H1 (cell line): ENCODE measurements at regions not wholly inside any gene's neighbourhood (a gene's known extent, or its start where the extent isn't known, plus 50 kb on each side); places are given as distances from the start of the nearest gene placed in this dataset.

Experiments used
- CTCF ChIA-PET: fragments of 300-600 bp; sonication (Branson Sonifier 250); formaldehyde crosslinking; loops from one replicate; lab custom pipeline; 2021; ENCODE audit not compliant: partially characterized antibody; lab: Charles Lee
- POLR2A ChIA-PET: fragments of 300-600 bp; sonication (Branson Sonifier 250); formaldehyde crosslinking; loops from one replicate; lab custom pipeline; 2021; ENCODE audit warnings: inconsistent platforms; ENCODE audit not compliant: partially characterized antibody; lab: Charles Lee
- DNase-seq, 2 experiments: peaks; one replicate each; pipeline versions ENCODE4 v3.0.0 to v3.0.0-alpha.2; 2010 to 2022; ENCODE audit warnings: low spot score in 2 of 2, low read depth in 1 of 2, mixed read lengths in 1 of 2
- FAIRE-seq: peaks from 2 replicates; lab custom pipeline; 2011; peaks lifted over from hg19 to GRCh38; lab: Jason Lieb, UNC
- H2AFZ ChIP-seq: 2 replicates; pipeline ENCODE4 v1.8.1; 2012; ENCODE audit warnings: low read length, inconsistent platforms
- H2AK5ac ChIP-seq: 2 replicates; pipeline ENCODE4 v1.6.1; 2013; ENCODE audit warnings: low read depth, low read length
- H2BK120ac ChIP-seq: replicated peaks from 2 replicates; pipeline ENCODE3; 2013; ENCODE audit warnings: low read depth, low read length, inconsistent platforms
- H2BK12ac ChIP-seq: 2 replicates; pipeline ENCODE4 v1.6.1; 2013; ENCODE audit warnings: low read depth, low read length
- H2BK15ac ChIP-seq: 2 replicates; pipeline ENCODE4 v1.6.1; 2013; ENCODE audit warnings: low read length
- H2BK20ac ChIP-seq: 2 replicates; pipeline ENCODE4 v1.6.1; 2013; ENCODE audit warnings: low read length
- H2BK5ac ChIP-seq: 2 replicates; pipeline ENCODE4 v1.6.1; 2013; ENCODE audit warnings: low read depth, low read length
- H3K14ac ChIP-seq: 2 replicates; pipeline ENCODE4 v1.6.1; 2013; ENCODE audit warnings: inconsistent platforms; ENCODE audit not compliant: insufficient read length
- H3K18ac ChIP-seq: 2 replicates; pipeline ENCODE4 v1.6.1; 2013; ENCODE audit warnings: low read length; ENCODE audit errors: extremely low read depth
- H3K23ac ChIP-seq: 2 replicates; pipeline ENCODE4 v1.6.1; 2013; ENCODE audit warnings: inconsistent platforms; ENCODE audit not compliant: insufficient read length
- H3K23me2 ChIP-seq: 2 replicates; pipeline ENCODE4 v1.6.1; 2013; ENCODE audit warnings: low read depth, low read length
- H3K27ac ChIP-seq: 2 replicates; pipeline ENCODE4 v1.6.1; 2011; ENCODE audit warnings: low read depth, low read length, inconsistent platforms
- H3K27me3 ChIP-seq, 4 experiments: replicated peaks in 1 of 4; 1 replicate in 1 of 4; 2 replicates in 3 of 4; pipeline versions ENCODE4 v1.6.1 to v1.8.1; 2011 to 2013; ENCODE audit warnings: low read length in 3 of 4, mild to moderate bottlenecking in 3 of 4, inconsistent platforms in 2 of 4, mixed read lengths in 2 of 4, moderate library complexity in 1 of 4; ENCODE audit not compliant: control insufficient read depth in 3 of 4, insufficient read depth in 3 of 4; ENCODE audit errors: extremely low read depth in 1 of 4
- H3K36me3 ChIP-seq, 4 experiments: 2 replicates each; pipeline versions ENCODE4 v1.6.1 to v1.8.1; 2011 to 2013; ENCODE audit warnings: mild to moderate bottlenecking in 4 of 4, low read length in 3 of 4, moderate library complexity in 2 of 4, control low read depth in 1 of 4, inconsistent platforms in 1 of 4; ENCODE audit not compliant: insufficient read depth in 4 of 4, control insufficient read depth in 2 of 4
- H3K4ac ChIP-seq: replicated peaks from 2 replicates; pipeline ENCODE3; 2013; ENCODE audit warnings: low read length, low read depth, mixed read lengths, inconsistent platforms; ENCODE audit not compliant: insufficient read length
- H3K4me1 ChIP-seq, 4 experiments: replicated peaks in 1 of 4; 1 replicate in 1 of 4; 2 replicates in 3 of 4; pipeline versions ENCODE4 v1.6.1 to v1.8.1; 2011 to 2013; ENCODE audit warnings: low read length in 3 of 4, inconsistent platforms in 2 of 4, mixed read lengths in 1 of 4; ENCODE audit not compliant: insufficient read depth in 4 of 4, control insufficient read depth in 3 of 4
- H3K4me2 ChIP-seq, 2 experiments: 2 replicates each; pipeline versions ENCODE4 v1.6.1 to v1.8.1; 2011 to 2013; ENCODE audit warnings: low read depth in 2 of 2, low read length in 2 of 2, control low read depth in 1 of 2, inconsistent platforms in 1 of 2, mild to moderate bottlenecking in 1 of 2; ENCODE audit not compliant: insufficient read depth in 1 of 2
- H3K4me3 ChIP-seq, 4 experiments: fragments of 200-600, 300-600 bp in 1 of 4; sonication (generic), shearing (Covaris generic), sonication (Bioruptor Twin) in 1 of 4; 2 replicates each; pipeline versions ENCODE4 v1.5.1 to v1.8.1; 2011 to 2016; ENCODE audit warnings: low read length in 4 of 4, low read depth in 3 of 4, control low read depth in 2 of 4, inconsistent platforms in 2 of 4, mild to moderate bottlenecking in 2 of 4, mixed read lengths in 1 of 4, moderate library complexity in 1 of 4; ENCODE audit not compliant: insufficient read depth in 2 of 4; ENCODE audit errors: extremely low read depth in 1 of 4
- H3K56ac ChIP-seq: replicated peaks from 2 replicates; pipeline ENCODE3; 2013; ENCODE audit warnings: low read depth, mild to moderate bottlenecking, mixed read lengths, low read length, inconsistent platforms; ENCODE audit not compliant: insufficient read length
- H3K79me1 ChIP-seq: 2 replicates; pipeline ENCODE4 v1.6.1; 2013; ENCODE audit warnings: low read depth, low read length, control low read depth
- H3K79me2 ChIP-seq, 2 experiments: 2 replicates each; pipeline versions ENCODE4 v1.6.1 to v1.8.1; 2012 to 2013; ENCODE audit warnings: low read length in 2 of 2, mild to moderate bottlenecking in 2 of 2, inconsistent platforms in 1 of 2; ENCODE audit not compliant: insufficient read depth in 2 of 2, control insufficient read depth in 1 of 2
- H3K9ac ChIP-seq, 4 experiments: replicated peaks in 1 of 4; 1 replicate in 1 of 4; 2 replicates in 3 of 4; pipeline versions ENCODE4 v1.6.1 to v1.8.1; 2011 to 2013; ENCODE audit warnings: low read depth in 3 of 4, low read length in 3 of 4, control low read depth in 2 of 4, mild to moderate bottlenecking in 2 of 4, moderate library complexity in 2 of 4, inconsistent platforms in 1 of 4; ENCODE audit errors: extremely low read depth in 1 of 4
- H3K9me3 ChIP-seq, 2 experiments: 2 replicates each; pipeline versions ENCODE4 v1.6.1 to v1.8.1; 2012 to 2013; ENCODE audit warnings: mild to moderate bottlenecking in 2 of 2, moderate library complexity in 2 of 2, control low read depth in 1 of 2, inconsistent platforms in 1 of 2, low read depth in 1 of 2, low read length in 1 of 2, mixed read lengths in 1 of 2; ENCODE audit not compliant: insufficient read depth in 2 of 2
- H4K20me1 ChIP-seq, 2 experiments: replicated peaks in 1 of 2; 2 replicates each; pipeline versions ENCODE3 to v1.8.1; 2011 to 2013; ENCODE audit warnings: inconsistent platforms in 2 of 2, low read length in 2 of 2, mild to moderate bottlenecking in 1 of 2; ENCODE audit not compliant: insufficient read depth in 2 of 2, control insufficient read depth in 1 of 2
- H4K5ac ChIP-seq: 2 replicates; pipeline ENCODE4 v1.6.1; 2013; ENCODE audit warnings: low read length, low read depth, mixed read lengths, inconsistent platforms; ENCODE audit not compliant: insufficient read length
- H4K8ac ChIP-seq: 2 replicates; pipeline ENCODE4 v1.8.0; 2013; ENCODE audit warnings: mild to moderate bottlenecking, moderate library complexity, low read length, inconsistent platforms; ENCODE audit not compliant: insufficient read depth; ENCODE audit errors: extremely low read depth
- H4K91ac ChIP-seq: replicated peaks from 2 replicates; pipeline ENCODE3; 2013; ENCODE audit warnings: low read length, mixed read lengths, inconsistent platforms; ENCODE audit not compliant: insufficient read length
- ATF3 ChIP-seq: IDR thresholded peaks from 2 replicates; pipeline ENCODE4 v1.6.1; 2011; ENCODE audit warnings: low read depth, mild to moderate bottlenecking, low read length; ENCODE audit not compliant: insufficient read depth
- BACH1 ChIP-seq: IDR thresholded peaks from 2 replicates; pipeline ENCODE4 v1.6.1; 2012; ENCODE audit warnings: low read length, improper control_type of control experiment
- CREB1 ChIP-seq: IDR thresholded peaks from 2 replicates; pipeline ENCODE4 v1.6.1; 2012; ENCODE audit warnings: inconsistent platforms
- CTCF ChIP-seq, 3 experiments: IDR thresholded peaks; 1 replicate in 2 of 3; 2 replicates in 1 of 3; pipeline versions ENCODE4 v1.5.1 to v1.6.1; 2011; ENCODE audit warnings: low read length in 3 of 3, mild to moderate bottlenecking in 3 of 3, inconsistent platforms in 2 of 3, low read depth in 1 of 3, moderate library complexity in 1 of 3; ENCODE audit not compliant: insufficient read depth in 1 of 3; ENCODE audit errors: control extremely low read depth in 1 of 3
- NANOG ChIP-seq: IDR thresholded peaks from 2 replicates; pipeline ENCODE4 v1.6.1; 2011; ENCODE audit warnings: low read length, low read depth, mild to moderate bottlenecking, inconsistent platforms; ENCODE audit not compliant: insufficient read depth, poor library complexity, severe bottlenecking
- SIRT6 ChIP-seq: IDR thresholded peaks from one replicate; pipeline ENCODE4 v1.7.1; 2012; ENCODE audit warnings: low read length, inconsistent platforms
- SP2 ChIP-seq: IDR thresholded peaks from 2 replicates; pipeline ENCODE4 v1.6.1; 2012; ENCODE audit warnings: mild to moderate bottlenecking, low read length, inconsistent platforms
- TAF1 ChIP-seq: IDR thresholded peaks from 2 replicates; pipeline ENCODE4 v1.6.1; 2011; ENCODE audit warnings: mild to moderate bottlenecking, low read depth, low read length
- TBP ChIP-seq: IDR thresholded peaks from 2 replicates; pipeline ENCODE4 v1.6.1; 2011; ENCODE audit warnings: low read depth, low read length, improper control_type of control experiment
- WGBS, 2 experiments: shearing (Covaris generic) in 1 of 2; methylation state at CpG; one replicate each; pipeline versions ENCODE4 v1.1.6 to v1.1.7; 2013 to 2015; ENCODE audit warnings: low lambda C conversion rate in 2 of 2, mixed read lengths in 2 of 2, inconsistent platforms in 1 of 2, low coverage in 1 of 2, missing lambda C conversion rate in 1 of 2; ENCODE audit not compliant: insufficient replicate concordance in 2 of 2, insufficient coverage in 1 of 2, insufficient read length in 1 of 2; ENCODE audit errors: extremely low coverage in 1 of 2, missing lambda C conversion rate in 1 of 2; 5-methylcytosine and 5-hydroxymethylcytosine counted together

- H3K27me3 ChIP-seq, result peaks cover 0 to 1% (median 0%) of the 10 kb centered on the region in 4 experiments; a peak in 1 of 7 replicates
- CTCF ChIA-PET, result interaction anchor here (1.0 to 8.0 kb wide), 3 partner anchors 13 to 135 kb away, joined by 3 to 46 read pairs (median 3); no protein-coding TSS in a partner anchor
These were observed 195.8 kb downstream of the RAD51AP2 start for GRCh38 chr2:17322461-17322860.

More at GRCh38 chr2:17322461-17322860, 195.8 kb downstream of the RAD51AP2 start:
- H2BK5ac ChIP-seq, result no peak overlapping the region
- no peak overlapping the region for H3K18ac ChIP-seq
- H3K36me3 ChIP-seq, result no peaks in the 10 kb centered on the region
- peaks cover 0 to 1% of the 10 kb centered on the region in 2 experiments for H4K20me1 ChIP-seq
- H3K79me1 ChIP-seq, result no peaks in the 10 kb centered on the region
- no peaks in the 10 kb centered on the region for H3K4me1 ChIP-seq
- no peak overlapping the region for H4K8ac ChIP-seq
- DNase-seq, result no peak
- H3K9ac ChIP-seq, result no peak overlapping the region
- H2BK120ac ChIP-seq, result no peak overlapping the region
- no peak overlapping the region for H2BK15ac ChIP-seq
- H3K4ac ChIP-seq, result no peak overlapping the region
- TF ChIP-seq TBP, result no peak
- TF ChIP-seq NANOG, result no peak
- no peak for TF ChIP-seq ATF3
- TF ChIP-seq CREB1, result no peak
- TF ChIP-seq BACH1, result no peak
- TF ChIP-seq SP2, result no peak
- TF ChIP-seq SIRT6, result no peak
- TF ChIP-seq TAF1, result no peak
- no peak for TF ChIP-seq CTCF (IDR thresholded peaks at IDR 0.05; ENCODE audit: control extremely low read depth in 1 of 3, insufficient read depth in 1 of 3, low read depth in 1 of 3, low read length in 3 of 3)
- TF ChIP-seq, all 59 proteins: peak for 0
- Histone ChIP-seq H3K56ac (no peak overlapping the region), H4K91ac (no peak overlapping the region), H2AK5ac (no peak overlapping the region), H3K4me2 (no peak overlapping the region), H4K5ac (no peak overlapping the region), H3K9me3 (no peaks in the 10 kb centered on the region), H3K23ac (no peak overlapping the region), H3K79me2 (no peaks in the 10 kb centered on the region), H2BK20ac (no peak overlapping the region), H3K4me3 (no peak overlapping the region), H3K23me2 (peaks cover 2% of the 10 kb centered on the region; the same call in 1 of the 2 replicates), H3K27ac (no peak overlapping the region), H2BK12ac (no peak overlapping the region), H2AFZ (no peak overlapping the region), H3K14ac (no peak overlapping the region)
- POLR2A ChIA-PET, result no interaction called here
- WGBS, 2 experiments, result 97% methylated on average over 2 of the region's 2 CpGs; no CpG with 5 or more reads in 1 of the 2 experiments
- no peak for FAIRE-seq
